GM21447 (cell line): ENCODE measurements at regions not wholly inside any gene's neighbourhood (a gene's known extent, or its start where the extent isn't known, plus 50 kb on each side); places are given as distances from the start of the nearest gene placed in this dataset.
"Not testable (repeated sequence)": the region's sequence is repeated elsewhere in the genome, so short reads cannot be mapped to it uniquely, and the experiment has no call there.

ENCODE experiments used
- ATAC-seq: cut with Tn5 transposase; IDR thresholded peaks from one replicate; pipeline ENCODE4 v1.9.1; 2021; ENCODE audit not compliant: unreplicated experiment

GRCh38 chr11:33971530-33971929 lies 79.7 kb upstream of the LMO2 start:
- not testable (repeated sequence) for ATAC-seq

GRCh38 chr11:33970984-33971466 lies 79.1 kb upstream of the LMO2 start:
- ATAC-seq, result no peak

GRCh38 chr11:33967451-33967850 lies 75.6 kb upstream of the LMO2 start:
- ATAC-seq, result no peak

GRCh38 chr11:33965032-33965431 lies 73.2 kb upstream of the LMO2 start:
- no peak for ATAC-seq

GRCh38 chr11:33959855-33960400 lies 68.1 kb upstream of the LMO2 start:
- no peak for ATAC-seq

GRCh38 chr11:33957304-33957917 lies 65.5 kb upstream of the LMO2 start:
- ATAC-seq, result no peak

- no peak for ATAC-seq
Measured at GRCh38 chr11:33956611-33957010, 64.7 kb upstream of the LMO2 start.

- ATAC-seq, result no peak
Measured at GRCh38 chr11:33953289-33953688, 61.4 kb upstream of the LMO2 start.

GRCh38 chr11:33952805-33953204 lies 60.9 kb upstream of the LMO2 start:
- ATAC-seq, result no peak

GRCh38 chr11:33949252-33949913 lies 57.5 kb upstream of the LMO2 start:
- ATAC-seq, result no peak

GRCh38 chr11:33948494-33948893 lies 56.6 kb upstream of the LMO2 start:
- no peak for ATAC-seq

GRCh38 chr11:33947918-33948317 lies 56.0 kb upstream of the LMO2 start:
- ATAC-seq, result not testable (repeated sequence)

GRCh38 chr11:33946930-33947329 lies 55.1 kb upstream of the LMO2 start:
- no peak for ATAC-seq

- ATAC-seq, result no peak
Measured at GRCh38 chr11:33945481-33946268, 53.8 kb upstream of the LMO2 start.

- ATAC-seq, result no peak
Measured at GRCh38 chr11:33944693-33945424, 53.0 kb upstream of the LMO2 start.

GRCh38 chr11:33944345-33944692 lies 52.4 kb upstream of the LMO2 start:
- no peak for ATAC-seq

GRCh38 chr11:33942954-33943353 lies 51.1 kb upstream of the LMO2 start:
- ATAC-seq, result peak; percentile 48

- ATAC-seq, result peak; percentile 30
Measured at GRCh38 chr11:33941637-33942160, 49.8 kb upstream of the LMO2 start.
